Breast epithelium (tissue), 4 donors: ENCODE measurements at regions not wholly inside any gene's neighbourhood (a gene's known extent, or its start where the extent isn't known, plus 50 kb on each side); places are given as distances from the start of the nearest gene placed in this dataset.

Source experiments
- DNase-seq, 2 donors: peaks; one replicate each; pipeline ENCODE4 v3.0.0-alpha.2; 2019; ENCODE audit warnings: low spot score in 2 of 2
- H3K27ac ChIP-seq, 2 donors: fragments of 200-600 bp; sonication (generic) in 1 of 2; one replicate each; pipeline ENCODE4 v1.5.1; 2016 to 2019; ENCODE audit warnings: mild to moderate bottlenecking in 1 of 2
- H3K27me3 ChIP-seq, 2 donors: fragments of 200-600 bp; sonication (generic) in 1 of 2; one replicate each; pipeline versions ENCODE4 v1.5.1 to v1.6.0; 2017 to 2019; ENCODE audit warnings: control low read depth in 1 of 2, mild to moderate bottlenecking in 1 of 2
- H3K36me3 ChIP-seq: fragments of 200-600 bp; one replicate; pipeline ENCODE4 v1.5.1; 2019
- H3K4me1 ChIP-seq, 2 donors: fragments of 200-600 bp; sonication (generic); one replicate each; pipeline ENCODE4 v1.5.1; 2016 to 2019; ENCODE audit warnings: control low read depth in 1 of 2
- H3K4me3 ChIP-seq, 3 donors: fragments of 200-600 bp; sonication (generic); 1 replicate in 2 of 3; 2 replicates in 1 of 3; pipeline ENCODE4 v1.5.1; 2016 to 2019; ENCODE audit warnings: mild to moderate bottlenecking in 3 of 3, moderate library complexity in 2 of 3
- H3K9me3 ChIP-seq, 2 donors: fragments of 200-600 bp; sonication (generic) in 1 of 2; one replicate each; pipeline ENCODE4 v1.5.1; 2016 to 2019; ENCODE audit warnings: control low read depth in 1 of 2
- CTCF ChIP-seq, 3 donors: fragments of 450-650 bp; IDR thresholded peaks; one replicate each; pipeline ENCODE4 v1.5.1; 2016 to 2017; ENCODE audit warnings: antibody characterized with exemption in 3 of 3, mild to moderate bottlenecking in 3 of 3, moderate library complexity in 3 of 3
- POLR2A ChIP-seq: fragments of 450-650 bp; IDR thresholded peaks from one replicate; pipeline ENCODE4 v1.6.1; 2016; ENCODE audit warnings: antibody characterized with exemption, mild to moderate bottlenecking, moderate library complexity
- POLR2AphosphoS5 ChIP-seq, 3 donors: sonication (generic); formaldehyde crosslinking; IDR thresholded peaks; one replicate each; pipeline ENCODE4 v1.6.1; 2017; ENCODE audit warnings: antibody characterized with exemption in 3 of 3
- intact Hi-C: fragments of 100-400 bp; cut with DNase I; formaldehyde crosslinking; loops from one replicate; pipeline ENCODE4 v1.15.1; 2023; ENCODE audit warnings: low total_unique reads

- intact Hi-C loops, result loop anchor here (10.0 kb wide), 1 partner anchor 247 kb away; no protein-coding TSS in a partner anchor
- H3K4me3 ChIP-seq, result no peak overlapping the region
- no peaks in the 10 kb centered on the region for H3K27me3 ChIP-seq
These were observed 383.4 kb downstream of the TMEM38B start for GRCh38 chr9:106077731-106078130.

GRCh38 chr9:106082621-106083020 lies 388.3 kb downstream of the TMEM38B start:
- H3K4me1 ChIP-seq, result peaks cover 0 to 5% of the 10 kb centered on the region in 2 donors
- TF ChIP-seq POLR2AphosphoS5 (IDR thresholded peaks at IDR 0.05), result no peak
- TF ChIP-seq POLR2A, result no peak
- H3K27me3 ChIP-seq, result no peaks in the 10 kb centered on the region
- H3K36me3 ChIP-seq, result no peaks in the 10 kb centered on the region
- intact Hi-C loops, result no loop called here
- no peak overlapping the region for H3K27ac ChIP-seq
- H3K4me3 ChIP-seq, result no peak overlapping the region
- no peaks in the 10 kb centered on the region for H3K9me3 ChIP-seq
- DNase-seq, result no peak

More at GRCh38 chr9:106077731-106078130, 383.4 kb downstream of the TMEM38B start:
- no peaks in the 10 kb centered on the region for H3K9me3 ChIP-seq
- H3K4me1 ChIP-seq, result peaks cover 0 to 24% of the 10 kb centered on the region in 2 donors
- H3K36me3 ChIP-seq, result no peaks in the 10 kb centered on the region
- DNase-seq, result no peak
- TF ChIP-seq POLR2A, result no peak
- TF ChIP-seq POLR2AphosphoS5 (IDR thresholded peaks at IDR 0.05), result no peak
- TF ChIP-seq CTCF (IDR thresholded peaks at IDR 0.05), result no peak
- no peak overlapping the region for H3K27ac ChIP-seq

GRCh38 chr9:106084702-106085101 lies 390.4 kb downstream of the TMEM38B start:
- intact Hi-C loops, result no loop called here
- Histone ChIP-seq H3K27me3 (no peaks in the 10 kb centered on the region), H3K4me3 (no peak overlapping the region), H3K27ac (no peak overlapping the region), H3K4me1 (no peaks in the 10 kb centered on the region), H3K36me3 (no peaks in the 10 kb centered on the region), H3K9me3 (no peaks in the 10 kb centered on the region)
- DNase-seq, result no peak
- TF ChIP-seq POLR2A, result no peak
- no peak for TF ChIP-seq CTCF (IDR thresholded peaks at IDR 0.05)
- TF ChIP-seq POLR2AphosphoS5 (IDR thresholded peaks at IDR 0.05), result no peak

- no peak for DNase-seq
- Histone ChIP-seq H3K4me1 (no peaks in the 10 kb centered on the region), H3K4me3 (no peak overlapping the region), H3K36me3 (no peaks in the 10 kb centered on the region), H3K9me3 (no peaks in the 10 kb centered on the region), H3K27me3 (no peaks in the 10 kb centered on the region), H3K27ac (no peak overlapping the region)
- no peak for TF ChIP-seq CTCF (IDR thresholded peaks at IDR 0.05)
- intact Hi-C loops, result no loop called here
These were observed 391.1 kb downstream of the TMEM38B start for GRCh38 chr9:106085479-106085878.

GRCh38 chr9:106092083-106092482 lies 397.7 kb downstream of the TMEM38B start:
- Histone ChIP-seq H3K27me3 (no peaks in the 10 kb centered on the region), H3K36me3 (no peaks in the 10 kb centered on the region), H3K27ac (no peak overlapping the region), H3K4me3 (no peak overlapping the region), H3K9me3 (peaks cover 4 to 19% of the 10 kb centered on the region in 2 donors), H3K4me1 (no peaks in the 10 kb centered on the region)
- no peak for TF ChIP-seq POLR2A
- DNase-seq, result no peak
- intact Hi-C loops, result loop anchor here (10.0 kb wide), 1 partner anchor 1213 kb away; no protein-coding TSS in a partner anchor

GRCh38 chr9:106102821-106103220 lies 408.5 kb downstream of the TMEM38B start:
- no peaks in the 10 kb centered on the region for H3K27me3 ChIP-seq
- no peak overlapping the region for H3K27ac ChIP-seq
- TF ChIP-seq CTCF (IDR thresholded peaks at IDR 0.05) (no peak), POLR2A (no peak), POLR2AphosphoS5 (IDR thresholded peaks at IDR 0.05) (no peak)
- DNase-seq, result no peak
- H3K4me1 ChIP-seq, result no peaks in the 10 kb centered on the region
- H3K36me3 ChIP-seq, result no peaks in the 10 kb centered on the region
- intact Hi-C loops, result no loop called here
- H3K9me3 ChIP-seq, result no peaks in the 10 kb centered on the region
- H3K4me3 ChIP-seq, result no peak overlapping the region
